Fibroblast of upper back skin (primary cell): ENCODE measurements at regions not wholly inside any gene's neighbourhood (a gene's known extent, or its start where the extent isn't known, plus 50 kb on each side); places are given as distances from the start of the nearest gene placed in this dataset.

ENCODE experiments used
- DNase-seq: peaks from one replicate; pipeline ENCODE4 v3.0.0-alpha.2; 2013

DNA sequence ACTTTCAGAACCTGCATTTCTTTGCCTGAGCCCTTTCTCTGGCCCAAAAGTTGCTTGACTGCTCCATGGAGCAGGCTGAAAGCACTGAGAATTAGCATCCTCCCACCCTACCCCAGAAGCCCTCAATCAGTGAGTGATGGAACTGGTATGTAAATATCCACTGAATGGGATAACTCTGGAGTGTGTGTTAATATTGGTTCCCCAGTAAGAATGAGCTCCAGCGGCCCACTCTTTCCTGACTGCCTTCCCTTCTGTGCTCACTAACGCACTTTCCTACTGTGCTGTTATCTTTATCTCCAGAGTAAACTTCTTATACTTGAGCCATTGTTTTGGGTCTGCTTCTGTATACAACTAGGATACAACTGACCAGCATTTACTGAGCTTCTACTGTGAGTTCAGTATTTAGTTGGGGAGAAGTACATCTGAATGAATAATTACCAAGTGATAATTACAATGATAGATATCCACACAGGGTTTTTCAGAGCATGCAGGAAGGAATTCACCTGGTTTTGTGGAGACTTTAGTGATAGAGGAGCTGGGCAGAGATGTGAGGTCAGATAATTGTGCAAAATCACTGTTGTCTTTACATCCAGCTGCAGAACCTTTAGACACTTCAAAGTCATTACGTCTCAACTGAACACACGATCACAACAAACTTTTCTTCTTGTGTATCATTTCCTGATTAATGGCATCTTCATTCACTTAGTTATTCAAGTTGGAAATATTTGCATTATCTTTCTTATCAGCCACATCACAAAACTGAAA is 149.2 kb upstream of the BTG1 start:
- DNase-seq = peak; percentile 45

DNA sequence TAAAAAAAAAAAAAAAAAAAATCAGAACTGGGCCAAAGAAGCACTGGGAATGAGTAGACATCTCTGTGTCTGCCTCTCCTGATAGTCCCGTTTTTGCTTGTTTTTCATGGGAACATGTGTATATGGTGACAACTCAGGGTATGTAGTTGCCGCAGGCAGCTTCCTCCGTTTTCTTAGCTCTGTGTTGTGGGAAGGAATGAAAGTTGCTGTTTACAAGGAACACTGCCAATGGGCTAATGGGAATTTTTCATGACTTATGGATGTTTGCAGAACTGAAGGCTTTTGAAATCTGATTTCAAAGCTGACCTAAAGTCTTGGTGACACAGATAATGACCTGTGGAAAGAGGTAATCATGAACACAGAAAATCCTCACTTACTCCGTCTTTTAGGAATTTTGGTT is 146.4 kb upstream of the BTG1 start:
- no peak for DNase-seq

GRCh38 chr12:92290886-92291285 is 145.2 kb upstream of the BTG1 start:
- peak; percentile 36 for DNase-seq

DNA sequence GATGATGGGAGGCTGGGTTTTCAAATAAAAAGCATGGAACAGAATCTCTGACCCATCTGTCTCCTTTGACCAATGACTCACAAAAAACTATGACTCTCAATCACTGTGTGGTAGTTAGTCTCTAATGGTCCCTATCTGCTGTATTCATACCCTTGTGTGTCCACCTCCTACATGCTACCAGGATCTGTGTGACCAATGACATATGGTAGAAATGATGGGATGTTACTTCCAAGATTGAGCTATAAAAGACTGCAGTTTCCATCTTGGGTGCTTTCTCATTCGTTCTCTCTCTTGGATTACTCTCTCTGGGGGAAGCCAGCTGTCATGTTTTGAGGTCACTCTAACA is 144.7 kb upstream of the BTG1 start:
- DNase-seq = no peak

- peak; percentile 77 for DNase-seq
Measured at GRCh38 chr12:92289629-92290349, 144.1 kb upstream of the BTG1 start.

- DNase-seq = no peak
Measured at GRCh38 chr12:92288561-92288960, 142.9 kb upstream of the BTG1 start.

GRCh38 chr12:92278378-92278828 is 132.8 kb upstream of the BTG1 start:
- DNase-seq = no peak

- no peak for DNase-seq
Measured at GRCh38 chr12:92277795-92278194, 132.1 kb upstream of the BTG1 start.

DNA sequence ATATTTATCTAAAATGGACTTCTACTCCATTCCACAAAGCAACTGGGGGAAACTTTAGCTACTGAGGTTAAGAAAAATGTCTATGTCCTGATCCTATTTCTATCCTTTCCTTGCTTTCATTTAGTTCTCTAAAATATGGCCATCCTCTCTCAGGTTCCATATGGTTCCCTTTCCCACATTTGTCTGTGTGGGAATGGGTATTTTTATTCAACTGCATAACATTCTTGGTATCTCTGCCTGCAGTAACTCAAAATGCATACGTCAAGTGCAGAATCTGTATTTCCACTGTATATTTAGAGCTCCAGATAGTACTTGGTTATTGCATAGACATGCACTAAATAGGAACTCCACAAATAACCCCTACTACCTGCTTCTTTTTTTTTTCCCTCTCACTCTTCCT is 130.6 kb upstream of the BTG1 start:
- DNase-seq = no peak

- no peak for DNase-seq
Measured at GRCh38 chr12:92275443-92276154, 130.0 kb upstream of the BTG1 start.

- no peak for DNase-seq
Measured at GRCh38 chr12:92273076-92273475, 127.4 kb upstream of the BTG1 start.

- DNase-seq = no peak
Measured at GRCh38 chr12:92272061-92272964, 126.7 kb upstream of the BTG1 start.

GRCh38 chr12:92271341-92271740 is 125.7 kb upstream of the BTG1 start:
- no peak for DNase-seq

DNA sequence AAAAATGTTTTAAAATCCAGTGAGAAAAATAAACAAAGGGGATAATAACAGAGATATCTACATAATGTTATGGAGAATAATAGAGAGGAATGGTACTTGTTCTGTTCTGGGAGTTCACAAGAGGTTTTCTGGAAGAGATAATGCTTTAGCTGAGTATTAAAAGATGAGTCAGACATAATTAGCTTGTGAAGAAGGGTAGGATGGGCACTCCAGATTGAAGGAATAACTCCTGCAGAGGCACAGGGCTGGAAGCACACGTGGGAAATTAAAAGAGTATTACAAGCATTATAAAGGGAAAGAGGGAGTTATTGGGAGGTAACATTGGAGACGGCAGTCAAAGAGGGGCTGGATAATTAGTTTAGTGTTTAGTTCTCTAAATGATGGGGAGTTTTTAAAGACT is 124.9 kb upstream of the BTG1 start:
- no peak for DNase-seq

- DNase-seq = no peak
Measured at GRCh38 chr12:92268946-92269345, 123.3 kb upstream of the BTG1 start.

DNA sequence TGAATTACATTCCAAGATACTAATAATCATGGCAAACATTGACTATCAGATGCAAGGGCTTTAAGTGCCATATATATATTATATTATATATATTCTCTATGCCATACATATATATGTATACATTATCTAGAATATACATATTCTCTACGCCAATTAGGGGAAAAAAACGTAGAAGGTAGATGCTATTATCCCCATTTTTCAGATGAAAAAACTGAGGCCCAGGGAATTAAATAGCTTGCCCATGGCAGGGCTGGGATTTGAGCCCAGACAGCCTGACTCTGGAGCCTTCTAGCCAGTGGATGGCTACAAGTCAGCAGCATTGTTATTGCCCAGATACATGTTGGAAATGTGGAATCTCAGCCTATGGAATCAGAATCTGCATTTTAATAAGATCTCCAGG is 116.0 kb upstream of the BTG1 start:
- DNase-seq = no peak

DNA sequence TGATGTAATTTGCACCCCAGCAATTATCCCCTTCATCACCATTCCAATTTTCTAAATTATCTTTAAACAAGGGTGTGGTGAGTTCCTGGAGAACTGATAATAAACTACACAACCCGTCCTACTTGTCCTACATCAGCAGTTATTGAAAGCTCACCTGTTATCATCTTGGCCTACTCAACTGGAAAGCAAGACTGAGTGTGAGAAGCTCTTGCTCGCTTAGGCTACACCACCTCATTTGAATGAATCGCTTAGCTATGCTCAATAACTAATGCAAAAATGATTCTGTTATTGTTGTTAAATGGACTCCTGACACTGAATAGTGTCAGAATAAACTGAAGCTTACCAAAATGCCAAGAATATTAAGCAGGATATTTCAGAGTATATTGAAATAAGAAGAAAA is 115.4 kb upstream of the BTG1 start:
- DNase-seq = no peak

DNA sequence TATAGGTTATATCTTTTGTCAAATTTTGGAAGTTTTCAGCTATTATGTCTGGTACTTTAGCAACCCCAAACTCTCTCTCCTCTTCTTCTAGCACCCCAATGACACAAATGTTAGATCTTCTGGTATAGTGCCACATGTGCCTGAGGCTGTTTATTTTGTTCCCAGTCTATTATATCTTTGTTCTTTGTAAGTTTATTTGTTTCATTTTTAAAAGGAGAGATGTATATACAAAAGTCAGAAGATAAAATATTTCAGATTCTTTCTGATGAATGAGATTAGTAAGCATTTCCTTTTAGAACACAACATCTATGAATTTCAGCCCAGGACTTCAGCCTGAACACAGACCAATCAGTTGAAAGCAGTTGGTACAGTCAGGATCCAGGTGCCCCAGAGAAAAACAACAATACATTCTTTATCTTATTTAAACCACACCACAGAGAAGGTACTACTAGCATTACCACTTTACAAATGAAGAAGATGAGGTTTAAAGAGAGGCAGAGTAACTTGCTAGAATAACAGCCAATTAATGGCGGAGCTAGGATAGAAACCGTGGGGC is 114.1 kb upstream of the BTG1 start:
- DNase-seq = no peak

DNA sequence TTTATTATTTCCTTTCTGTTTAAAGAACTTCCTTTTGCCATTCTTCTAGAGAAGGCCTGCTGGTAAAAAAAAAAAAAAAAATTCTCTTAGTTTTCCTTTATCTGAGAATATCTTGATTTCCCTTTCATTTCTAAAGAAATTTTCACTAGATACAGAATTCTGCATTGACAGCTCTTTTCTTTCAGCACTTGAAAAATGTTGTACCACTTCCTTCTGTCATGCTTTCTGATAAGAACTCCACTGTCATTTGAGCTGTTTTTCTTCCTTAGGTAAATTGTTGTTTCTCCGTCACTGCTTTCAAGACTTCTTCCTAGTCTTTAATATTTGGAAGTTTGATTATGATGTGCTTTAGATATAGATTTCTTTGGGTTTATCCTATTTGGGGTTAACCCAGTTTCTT is 113.6 kb upstream of the BTG1 start:
- no peak for DNase-seq

DNA sequence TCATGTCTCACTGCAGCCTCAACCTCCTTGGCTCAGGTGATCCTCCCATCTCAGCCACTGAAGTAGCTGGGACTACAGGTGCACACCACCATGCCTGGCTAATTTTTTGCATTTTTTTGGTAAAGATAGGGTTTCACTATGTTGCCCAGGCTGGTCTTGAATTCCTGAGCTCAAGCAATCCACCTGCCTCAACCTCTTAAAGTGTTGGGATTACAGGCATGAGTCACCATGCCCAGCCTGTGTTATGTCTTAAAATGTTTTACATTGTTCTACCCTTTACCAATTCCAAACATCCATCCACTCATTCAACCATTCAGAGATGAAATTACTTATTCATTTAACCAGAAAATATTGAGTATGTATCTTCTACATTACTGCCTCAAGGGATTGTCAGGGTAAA is 111.6 kb upstream of the BTG1 start:
- DNase-seq = no peak

- DNase-seq = no peak
Measured at GRCh38 chr12:92255741-92256140, 110.1 kb upstream of the BTG1 start.

- DNase-seq = no peak
Measured at GRCh38 chr12:92253301-92253700, 107.7 kb upstream of the BTG1 start.

DNA sequence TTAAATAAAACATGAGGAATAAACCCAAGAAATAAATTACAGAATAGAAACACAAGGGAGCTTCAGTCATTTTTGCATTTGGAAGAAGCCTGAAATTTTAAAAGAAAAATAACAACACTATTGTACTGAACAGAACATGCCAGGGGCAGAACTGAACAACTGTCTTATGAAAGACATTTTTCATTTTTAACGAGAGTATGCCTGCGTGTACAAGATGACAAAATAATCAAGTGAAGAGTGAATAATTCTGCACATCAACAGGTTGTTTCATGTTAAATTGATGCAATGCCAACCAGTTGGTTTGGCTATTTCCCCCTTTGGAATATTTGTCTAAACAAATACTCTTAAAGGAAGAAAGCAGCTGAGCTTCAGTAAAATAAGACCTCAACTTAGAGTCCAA is 103.3 kb upstream of the BTG1 start:
- DNase-seq = no peak
